A673 (cell line): ENCODE measurements at regions not wholly inside any gene's neighbourhood (a gene's known extent, or its start where the extent isn't known, plus 50 kb on each side); places are given as distances from the start of the nearest gene placed in this dataset.

Source experiments
- EZH2 ChIP-seq: fragments of 200-600 bp; sonication (generic); IDR thresholded peaks from 2 replicates; pipeline ENCODE4 v1.6.1; 2017; ENCODE audit warnings: borderline replicate concordance, low read depth, mild to moderate bottlenecking, mixed read lengths, antibody characterized with exemption, low read length; ENCODE audit not compliant: poor library complexity, severe bottlenecking
- TF ChIP-seq, protein P1 (sequence below): fragments of 300-800, 200-600 bp; sonication (generic); conservative IDR thresholded peaks from 2 replicates; pipeline ENCODE4 v1.5.1; 2017; ENCODE audit warnings: low read depth, mild to moderate bottlenecking, antibody characterized with exemption, low read length, moderate library complexity, mixed read lengths

DNA sequence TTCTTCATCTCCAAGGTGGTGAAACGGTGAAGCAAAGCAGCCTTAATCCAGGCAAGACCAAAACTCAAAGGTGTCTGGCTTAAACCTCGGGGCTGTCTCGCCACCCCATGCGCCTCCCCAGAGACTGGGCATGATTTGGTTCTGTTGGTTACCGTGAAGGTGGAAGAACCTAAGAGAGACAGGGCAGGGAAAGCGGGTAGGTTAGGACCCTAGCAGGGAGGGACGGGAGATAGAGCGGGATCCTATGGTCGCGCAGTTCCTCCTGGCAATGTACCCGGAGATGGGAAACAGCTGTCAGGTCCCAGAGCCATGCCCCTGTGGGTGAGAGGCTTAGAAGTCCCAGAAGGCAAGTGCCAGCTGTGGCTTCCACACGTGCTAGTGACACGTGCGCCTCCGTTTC lies 418.3 kb upstream of the IRX1 start:
- TF ChIP-seq, protein P1, sequence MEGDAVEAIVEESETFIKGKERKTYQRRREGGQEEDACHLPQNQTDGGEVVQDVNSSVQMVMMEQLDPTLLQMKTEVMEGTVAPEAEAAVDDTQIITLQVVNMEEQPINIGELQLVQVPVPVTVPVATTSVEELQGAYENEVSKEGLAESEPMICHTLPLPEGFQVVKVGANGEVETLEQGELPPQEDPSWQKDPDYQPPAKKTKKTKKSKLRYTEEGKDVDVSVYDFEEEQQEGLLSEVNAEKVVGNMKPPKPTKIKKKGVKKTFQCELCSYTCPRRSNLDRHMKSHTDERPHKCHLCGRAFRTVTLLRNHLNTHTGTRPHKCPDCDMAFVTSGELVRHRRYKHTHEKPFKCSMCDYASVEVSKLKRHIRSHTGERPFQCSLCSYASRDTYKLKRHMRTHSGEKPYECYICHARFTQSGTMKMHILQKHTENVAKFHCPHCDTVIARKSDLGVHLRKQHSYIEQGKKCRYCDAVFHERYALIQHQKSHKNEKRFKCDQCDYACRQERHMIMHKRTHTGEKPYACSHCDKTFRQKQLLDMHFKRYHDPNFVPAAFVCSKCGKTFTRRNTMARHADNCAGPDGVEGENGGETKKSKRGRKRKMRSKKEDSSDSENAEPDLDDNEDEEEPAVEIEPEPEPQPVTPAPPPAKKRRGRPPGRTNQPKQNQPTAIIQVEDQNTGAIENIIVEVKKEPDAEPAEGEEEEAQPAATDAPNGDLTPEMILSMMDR = no peak
- TF ChIP-seq EZH2 = no peak
